ENCODE measurements at regions not wholly inside any gene's neighbourhood (a gene's known extent, or its start where the extent isn't known, plus 50 kb on each side); places are given as distances from the start of the nearest gene placed in this dataset.
"Not testable (repeated sequence)": the region's sequence is repeated elsewhere in the genome, so short reads cannot be mapped to it uniquely, and the experiment has no call there.

GRCh38 chr6:62999242-62999641, 212.0 kb upstream of the FKBP1C start:
- TF ChIP-seq CTCF (IDR thresholded peaks at IDR 0.05); EZH2 (IDR thresholded peaks at IDR 0.05; ENCODE audit: borderline replicate concordance, insufficient read depth, low read depth, low read length, poor library complexity, severe bottlenecking): not testable (repeated sequence)

Measured in B cell (primary cell).